A673 (cell line): ENCODE measurements at regions not wholly inside any gene's neighbourhood (a gene's known extent, or its start where the extent isn't known, plus 50 kb on each side); places are given as distances from the start of the nearest gene placed in this dataset.

Experiments
- BruUV-seq: library from RNA; stranded (reverse); fragments of 400-500 nt; replicated peaks from 2 replicates; lab custom pipeline; 2021; lab: Mats Ljungman, UMichigan
- CTCF ChIA-PET: fragments of 300-600 bp; sonication (Branson Sonifier 250); formaldehyde crosslinking; loops from one replicate; lab custom pipeline; 2022; ENCODE audit warnings: antibody characterized with exemption; lab: Charles Lee
- POLR2A ChIA-PET: fragments of 300-600 bp; sonication (Branson Sonifier 250); formaldehyde crosslinking; loops from one replicate; lab custom pipeline; 2022; ENCODE audit warnings: antibody characterized with exemption; ENCODE audit not compliant: low non-redundant PET; lab: Charles Lee
- DNase-seq: peaks from one replicate; pipeline ENCODE4 v3.0.0-alpha.2; 2015; ENCODE audit warnings: low spot score
- H3K27ac ChIP-seq: fragments of 200-600 bp; sonication (generic); 2 replicates; pipeline ENCODE4 v1.5.1; 2016; ENCODE audit warnings: mixed run types, low read depth, mild to moderate bottlenecking, mixed read lengths, antibody characterized with exemption, low read length; ENCODE audit not compliant: poor library complexity, severe bottlenecking
- H3K27me3 ChIP-seq: fragments of 200-600 bp; sonication (generic); replicated peaks from 2 replicates; pipeline ENCODE4 v1.6.1; 2017; ENCODE audit warnings: mixed run types, low read depth, mild to moderate bottlenecking, mixed read lengths, antibody characterized with exemption, low read length; ENCODE audit not compliant: insufficient read depth, poor library complexity
- H3K36me3 ChIP-seq: fragments of 200-600 bp; sonication (generic); 2 replicates; pipeline ENCODE4 v1.6.1; 2016; ENCODE audit warnings: mixed run types, mild to moderate bottlenecking, mixed read lengths, antibody characterized with exemption, low read length; ENCODE audit not compliant: insufficient read depth, poor library complexity, severe bottlenecking
- H3K4me1 ChIP-seq: fragments of 200-600 bp; sonication (generic); 2 replicates; pipeline ENCODE4 v1.6.1; 2017; ENCODE audit warnings: mixed run types, mild to moderate bottlenecking, mixed read lengths, antibody characterized with exemption, low read length; ENCODE audit not compliant: insufficient read depth, poor library complexity, severe bottlenecking
- H3K4me3 ChIP-seq: fragments of 200-600 bp; sonication (generic); 2 replicates; pipeline ENCODE4 v1.5.1; 2016; ENCODE audit warnings: low read depth, mixed run types, mild to moderate bottlenecking, mixed read lengths, low read length; ENCODE audit not compliant: poor library complexity, severe bottlenecking
- H3K9me3 ChIP-seq: fragments of 200-600 bp; sonication (generic); 2 replicates; pipeline ENCODE4 v1.6.1; 2016; ENCODE audit warnings: mixed run types, low read depth, mild to moderate bottlenecking, mixed read lengths, antibody characterized with exemption, low read length; ENCODE audit not compliant: poor library complexity, severe bottlenecking
- EZH2 ChIP-seq: fragments of 200-600 bp; sonication (generic); IDR thresholded peaks from 2 replicates; pipeline ENCODE4 v1.6.1; 2017; ENCODE audit warnings: borderline replicate concordance, low read depth, mild to moderate bottlenecking, mixed read lengths, antibody characterized with exemption, low read length; ENCODE audit not compliant: poor library complexity, severe bottlenecking
- intact Hi-C: fragments of 100-400 bp; cut with micrococcal nuclease; formaldehyde crosslinking; loops from one replicate; pipeline ENCODE4 v1.10.0; 2022; ENCODE audit not compliant: unreplicated experiment
- TF ChIP-seq, protein P1 (sequence below): fragments of 300-800, 200-600 bp; sonication (generic); conservative IDR thresholded peaks from 2 replicates; pipeline ENCODE4 v1.5.1; 2017; ENCODE audit warnings: low read depth, mild to moderate bottlenecking, antibody characterized with exemption, low read length, moderate library complexity, mixed read lengths

DNA sequence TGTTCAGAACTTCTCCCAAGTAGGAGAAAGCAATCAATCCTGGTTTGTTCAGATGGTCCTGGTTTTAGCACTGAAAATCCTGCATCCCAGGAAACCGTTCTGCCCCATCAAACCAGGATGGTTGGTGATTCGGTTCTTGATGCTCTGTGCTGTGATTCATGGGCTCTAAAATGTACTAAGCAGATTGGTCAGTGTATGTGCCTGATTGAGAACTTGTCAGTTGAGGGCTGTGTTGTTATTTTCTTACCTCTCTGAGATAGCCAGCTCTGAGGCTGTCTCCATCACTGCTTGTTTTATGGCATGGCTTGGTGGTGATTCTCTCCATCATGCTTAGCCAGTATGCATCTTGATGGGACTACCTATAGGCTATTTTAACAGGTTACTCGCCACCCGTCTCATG, 246.9 kb upstream of the RBFOX1 start:
- no peak overlapping the region for H3K4me3 ChIP-seq
- TF ChIP-seq EZH2, result no peak
- intact Hi-C loops, result no loop called here
- peaks cover 4% of the 10 kb centered on the region for H3K9me3 ChIP-seq
- POLR2A ChIA-PET, result no interaction called here
- no peaks in the 10 kb centered on the region for H3K36me3 ChIP-seq
- BruUV-seq, result no TSS peak
- CTCF ChIA-PET, result no interaction called here
- no peak overlapping the region for H3K27ac ChIP-seq
- no peaks in the 10 kb centered on the region for H3K4me1 ChIP-seq
- DNase-seq, result no peak
- H3K27me3 ChIP-seq, result peaks cover 14% of the 10 kb centered on the region

DNA sequence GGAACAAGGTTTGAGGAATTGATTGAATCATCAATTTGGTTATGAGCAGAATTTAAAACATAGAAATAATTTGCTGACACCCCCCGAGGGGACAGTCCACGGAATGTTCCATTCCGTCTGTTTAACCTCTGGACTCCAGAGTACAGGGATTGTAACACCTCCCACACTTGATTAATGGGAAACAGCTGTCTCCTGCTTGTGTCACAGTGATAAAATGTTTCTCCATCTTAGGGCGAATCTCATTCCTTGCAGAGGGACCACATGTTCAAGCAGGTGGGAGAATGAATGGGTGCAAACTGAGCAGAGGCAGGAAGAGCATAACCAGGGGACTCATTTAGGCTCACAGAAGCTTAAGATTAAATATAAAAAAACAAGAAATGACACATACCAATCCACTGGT, 249.5 kb upstream of the RBFOX1 start:
- DNase-seq, result no peak
- intact Hi-C loops, result no loop called here
- POLR2A ChIA-PET, result no interaction called here
- peaks cover 4% of the 10 kb centered on the region for H3K9me3 ChIP-seq
- peaks cover 4% of the 10 kb centered on the region for H3K27me3 ChIP-seq
- no peak overlapping the region for H3K27ac ChIP-seq
- no peak overlapping the region for H3K4me3 ChIP-seq
- no peaks in the 10 kb centered on the region for H3K4me1 ChIP-seq
- TF ChIP-seq, protein P1, sequence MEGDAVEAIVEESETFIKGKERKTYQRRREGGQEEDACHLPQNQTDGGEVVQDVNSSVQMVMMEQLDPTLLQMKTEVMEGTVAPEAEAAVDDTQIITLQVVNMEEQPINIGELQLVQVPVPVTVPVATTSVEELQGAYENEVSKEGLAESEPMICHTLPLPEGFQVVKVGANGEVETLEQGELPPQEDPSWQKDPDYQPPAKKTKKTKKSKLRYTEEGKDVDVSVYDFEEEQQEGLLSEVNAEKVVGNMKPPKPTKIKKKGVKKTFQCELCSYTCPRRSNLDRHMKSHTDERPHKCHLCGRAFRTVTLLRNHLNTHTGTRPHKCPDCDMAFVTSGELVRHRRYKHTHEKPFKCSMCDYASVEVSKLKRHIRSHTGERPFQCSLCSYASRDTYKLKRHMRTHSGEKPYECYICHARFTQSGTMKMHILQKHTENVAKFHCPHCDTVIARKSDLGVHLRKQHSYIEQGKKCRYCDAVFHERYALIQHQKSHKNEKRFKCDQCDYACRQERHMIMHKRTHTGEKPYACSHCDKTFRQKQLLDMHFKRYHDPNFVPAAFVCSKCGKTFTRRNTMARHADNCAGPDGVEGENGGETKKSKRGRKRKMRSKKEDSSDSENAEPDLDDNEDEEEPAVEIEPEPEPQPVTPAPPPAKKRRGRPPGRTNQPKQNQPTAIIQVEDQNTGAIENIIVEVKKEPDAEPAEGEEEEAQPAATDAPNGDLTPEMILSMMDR, result no peak
- TF ChIP-seq EZH2, result no peak
- CTCF ChIA-PET, result no interaction called here
- H3K36me3 ChIP-seq, result no peaks in the 10 kb centered on the region
- no TSS peak for BruUV-seq

DNA sequence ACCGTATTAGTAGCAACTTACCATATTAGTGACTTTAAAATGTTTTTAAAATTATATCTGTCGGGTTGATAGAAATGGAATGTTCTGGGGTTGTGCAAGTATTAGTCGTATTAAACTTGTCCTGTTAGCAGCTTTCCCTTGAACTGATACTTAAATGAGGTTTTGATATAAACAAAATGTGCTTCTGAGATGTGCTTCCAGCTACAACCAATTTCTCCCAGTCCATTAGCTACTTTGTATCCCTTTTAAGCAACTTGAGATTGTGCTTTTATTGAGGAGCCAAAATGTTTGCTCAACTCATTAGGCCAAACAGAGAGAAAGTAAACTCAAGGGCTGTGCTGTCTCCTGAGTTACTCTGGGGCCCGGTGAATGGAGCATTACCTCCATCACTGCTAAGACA, 255.0 kb upstream of the RBFOX1 start:
- Histone ChIP-seq H3K4me3 (no peak overlapping the region), H3K4me1 (no peaks in the 10 kb centered on the region), H3K36me3 (no peaks in the 10 kb centered on the region), H3K27me3 (no peaks in the 10 kb centered on the region), H3K27ac (no peak overlapping the region), H3K9me3 (peaks cover 4% of the 10 kb centered on the region)
- ChIA-PET CTCF (no interaction called here), POLR2A (no interaction called here)
- intact Hi-C loops, result no loop called here
- no peak for DNase-seq
- TF ChIP-seq, protein P1, result no peak
- TF ChIP-seq EZH2, result no peak
- no TSS peak for BruUV-seq

DNA sequence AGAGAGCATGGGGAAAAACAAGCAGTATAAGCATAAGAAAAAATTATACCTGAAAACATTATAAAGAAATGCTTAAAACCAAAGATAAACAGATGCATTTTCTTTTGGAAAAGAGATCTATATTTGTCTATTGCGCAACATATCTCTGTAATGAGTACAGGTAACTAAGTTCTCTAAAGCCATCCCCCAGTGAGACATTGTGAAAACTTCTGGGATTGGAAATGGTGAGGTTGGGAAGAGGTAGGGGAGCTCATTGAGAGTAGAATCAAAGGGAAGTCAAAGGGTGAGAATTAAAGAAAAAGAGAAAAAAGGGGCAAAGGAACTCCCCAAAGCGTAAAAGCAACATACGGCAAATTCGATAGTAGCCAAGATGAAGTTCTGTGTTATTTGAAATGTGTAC, 257.9 kb upstream of the RBFOX1 start:
- Histone ChIP-seq H3K27me3 (no peaks in the 10 kb centered on the region), H3K27ac (no peak overlapping the region), H3K4me3 (no peak overlapping the region), H3K36me3 (no peaks in the 10 kb centered on the region), H3K4me1 (no peaks in the 10 kb centered on the region), H3K9me3 (no peaks in the 10 kb centered on the region)
- no peak for DNase-seq
- no peak for TF ChIP-seq EZH2
- TF ChIP-seq, protein P1, result no peak
- no TSS peak for BruUV-seq
- intact Hi-C loops, result no loop called here
- POLR2A ChIA-PET, result no interaction called here
- CTCF ChIA-PET, result no interaction called here
